ENCODE measurements at regions not wholly inside any gene's neighbourhood (a gene's known extent, or its start where the extent isn't known, plus 50 kb on each side); places are given as distances from the start of the nearest gene placed in this dataset.

DNA sequence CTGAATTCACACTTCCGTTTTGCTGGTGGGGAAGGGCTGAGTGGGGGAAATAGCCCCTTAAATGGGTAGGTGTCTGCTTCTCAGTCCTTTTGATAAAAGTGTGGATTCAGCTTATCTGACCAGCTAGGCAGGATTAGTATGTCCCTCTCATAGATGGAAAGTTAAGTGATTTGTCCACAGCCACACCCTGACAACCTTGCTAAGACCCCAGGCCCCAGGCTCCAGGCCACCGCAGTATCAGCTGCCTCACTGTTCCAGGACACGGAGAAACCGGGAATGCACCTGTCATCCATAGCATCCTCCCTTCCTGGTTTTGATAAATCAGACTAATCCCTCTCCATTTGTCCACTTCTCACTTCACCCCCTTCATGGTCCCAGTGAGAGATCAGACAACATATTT, 197.7 kb downstream of the USP12 start:
- H3K27me3 ChIP-seq (ENCODE audit: control insufficient read depth, insufficient read depth, low read length) = no peaks in the 10 kb centered on the region
- H3K36me3 ChIP-seq (ENCODE audit: control insufficient read depth, low read depth, low read length) = no peaks in the 10 kb centered on the region
- no peaks in the 10 kb centered on the region for H3K4me1 ChIP-seq (ENCODE audit: control insufficient read depth, low read depth, low read length)
- H3K9ac ChIP-seq (ENCODE audit: low read length) = no peak overlapping the region
- H3K27ac ChIP-seq (ENCODE audit: low read length) = no peak overlapping the region
- no peak overlapping the region for H3K4me3 ChIP-seq (ENCODE audit: low read length)
- no peaks in the 10 kb centered on the region for H3K9me3 ChIP-seq (ENCODE audit: control insufficient read depth, low read depth, low read length)

DNA sequence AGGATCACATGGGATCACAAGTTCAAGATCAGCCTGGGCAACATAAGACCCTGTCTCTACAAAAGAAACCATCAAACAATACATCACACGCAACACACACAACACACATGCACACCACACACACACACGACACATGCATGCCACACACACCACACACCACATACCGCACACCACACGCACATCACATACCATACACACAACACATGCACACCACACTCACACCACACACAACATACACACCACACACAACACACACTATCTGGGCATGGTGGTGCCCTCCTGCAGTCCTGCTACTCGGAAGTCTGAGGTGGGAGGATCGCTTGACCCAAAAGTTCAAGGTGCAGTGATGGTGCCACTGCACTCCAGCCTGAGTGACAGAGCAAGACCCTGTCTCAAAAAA, 198.3 kb downstream of the USP12 start:
- H3K4me3 ChIP-seq (ENCODE audit: low read length) = no peak overlapping the region
- H3K27me3 ChIP-seq (ENCODE audit: control insufficient read depth, insufficient read depth, low read length) = no peaks in the 10 kb centered on the region
- H3K9ac ChIP-seq (ENCODE audit: low read length) = no peak overlapping the region
- H3K4me1 ChIP-seq (ENCODE audit: control insufficient read depth, low read depth, low read length) = no peaks in the 10 kb centered on the region
- no peak overlapping the region for H3K27ac ChIP-seq (ENCODE audit: low read length)
- no peaks in the 10 kb centered on the region for H3K9me3 ChIP-seq (ENCODE audit: control insufficient read depth, low read depth, low read length)
- no peaks in the 10 kb centered on the region for H3K36me3 ChIP-seq (ENCODE audit: control insufficient read depth, low read depth, low read length)

- Histone ChIP-seq H3K27ac (ENCODE audit: low read length) (no peak overlapping the region), H3K4me1 (ENCODE audit: control insufficient read depth, low read depth, low read length) (peaks cover 5% of the 10 kb centered on the region)
These were observed 199.4 kb downstream of the USP12 start for GRCh38 chr13:26971990-26972887.

GRCh38 chr13:26968431-26969341, 202.9 kb downstream of the USP12 start:
- Histone ChIP-seq H3K36me3 (ENCODE audit: control insufficient read depth, low read depth, low read length) (no peaks in the 10 kb centered on the region), H3K27me3 (ENCODE audit: control insufficient read depth, insufficient read depth, low read length) (no peaks in the 10 kb centered on the region)

More at GRCh38 chr13:26971990-26972887, 199.4 kb downstream of the USP12 start:
- Histone ChIP-seq H3K9ac (ENCODE audit: low read length) (no peak overlapping the region), H3K27me3 (ENCODE audit: control insufficient read depth, insufficient read depth, low read length) (no peaks in the 10 kb centered on the region), H3K4me3 (ENCODE audit: low read length) (no peak overlapping the region), H3K9me3 (ENCODE audit: control insufficient read depth, low read depth, low read length) (no peaks in the 10 kb centered on the region), H3K36me3 (ENCODE audit: control insufficient read depth, low read depth, low read length) (no peaks in the 10 kb centered on the region)

DNA sequence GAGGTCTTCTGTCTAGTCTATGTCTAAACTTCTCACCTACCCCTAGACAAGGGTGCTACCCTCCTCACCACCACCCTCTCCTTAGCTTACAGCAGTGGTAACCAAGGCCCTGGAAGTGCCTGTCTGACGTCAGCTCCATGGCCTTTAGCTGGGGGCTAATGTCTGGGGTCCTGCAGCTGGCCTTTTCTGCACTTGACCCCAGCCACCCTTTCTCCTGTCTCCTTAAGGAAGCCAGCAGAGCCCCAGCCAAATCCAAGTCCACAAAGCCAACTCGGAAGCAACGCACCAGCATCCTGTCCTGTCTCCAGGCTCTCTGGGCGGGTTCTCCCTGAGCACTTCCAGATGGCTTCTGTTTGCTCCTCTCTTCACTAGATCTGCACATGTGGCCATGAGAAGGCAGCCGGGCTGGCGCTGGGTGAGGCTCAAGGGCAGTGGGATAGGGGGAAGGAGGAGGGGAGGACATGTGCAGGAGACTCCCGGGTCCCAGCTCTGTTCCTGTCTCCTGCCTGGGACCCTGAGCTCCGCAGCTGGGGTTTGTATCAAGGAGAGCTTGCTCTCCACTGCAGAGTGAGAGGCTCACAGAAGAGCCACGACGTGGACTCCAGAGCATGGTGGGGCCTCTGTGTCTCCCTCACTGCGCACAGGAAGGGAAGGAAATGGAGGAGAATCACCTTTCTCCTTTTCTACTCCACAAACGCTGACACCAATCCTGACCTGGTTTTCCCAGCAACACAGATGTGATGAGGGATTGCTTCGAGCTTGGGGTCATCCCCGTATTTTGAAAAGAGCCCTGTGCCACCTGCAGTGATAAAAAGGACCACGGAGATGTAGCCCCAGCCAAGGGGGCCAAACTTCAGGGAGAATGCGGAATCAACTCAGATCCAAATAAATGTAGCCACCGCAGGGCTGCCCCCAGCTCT, 204.2 kb downstream of the USP12 start:
- H3K9me3 ChIP-seq (ENCODE audit: control insufficient read depth, low read depth, low read length) = no peaks in the 10 kb centered on the region
- no peak overlapping the region for H3K4me3 ChIP-seq (ENCODE audit: low read length)
- no peaks in the 10 kb centered on the region for H3K27me3 ChIP-seq (ENCODE audit: control insufficient read depth, insufficient read depth, low read length)
- no peaks in the 10 kb centered on the region for H3K36me3 ChIP-seq (ENCODE audit: control insufficient read depth, low read depth, low read length)
- peaks cover 8% of the 10 kb centered on the region for H3K4me1 ChIP-seq (ENCODE audit: control insufficient read depth, low read depth, low read length)
- H3K27ac ChIP-seq (ENCODE audit: low read length) = no peak overlapping the region
- no peak overlapping the region for H3K9ac ChIP-seq (ENCODE audit: low read length)

More at GRCh38 chr13:26968431-26969341, 202.9 kb downstream of the USP12 start:
- no peak overlapping the region for H3K4me3 ChIP-seq (ENCODE audit: low read length)
- H3K4me1 ChIP-seq (ENCODE audit: control insufficient read depth, low read depth, low read length) = peaks cover 8% of the 10 kb centered on the region
- no peaks in the 10 kb centered on the region for H3K9me3 ChIP-seq (ENCODE audit: control insufficient read depth, low read depth, low read length)
- no peak overlapping the region for H3K9ac ChIP-seq (ENCODE audit: low read length)
- H3K27ac ChIP-seq (ENCODE audit: low read length) = no peak overlapping the region

- H3K4me3 ChIP-seq (ENCODE audit: low read length) = no peak overlapping the region
- H3K27ac ChIP-seq (ENCODE audit: low read length) = no peak overlapping the region
- no peak overlapping the region for H3K9ac ChIP-seq (ENCODE audit: low read length)
- no peaks in the 10 kb centered on the region for H3K27me3 ChIP-seq (ENCODE audit: control insufficient read depth, insufficient read depth, low read length)
- H3K36me3 ChIP-seq (ENCODE audit: control insufficient read depth, low read depth, low read length) = no peaks in the 10 kb centered on the region
- no peaks in the 10 kb centered on the region for H3K9me3 ChIP-seq (ENCODE audit: control insufficient read depth, low read depth, low read length)
- H3K4me1 ChIP-seq (ENCODE audit: control insufficient read depth, low read depth, low read length) = peaks cover 8% of the 10 kb centered on the region
These were observed 204.9 kb downstream of the USP12 start for GRCh38 chr13:26966701-26967080.

GRCh38 chr13:26965952-26966700, 205.5 kb downstream of the USP12 start:
- H3K27ac ChIP-seq (ENCODE audit: low read length) = no peak overlapping the region
- H3K27me3 ChIP-seq (ENCODE audit: control insufficient read depth, insufficient read depth, low read length) = no peaks in the 10 kb centered on the region
- H3K4me3 ChIP-seq (ENCODE audit: low read length) = no peak overlapping the region
- H3K36me3 ChIP-seq (ENCODE audit: control insufficient read depth, low read depth, low read length) = no peaks in the 10 kb centered on the region
- H3K9ac ChIP-seq (ENCODE audit: low read length) = no peak overlapping the region
- H3K4me1 ChIP-seq (ENCODE audit: control insufficient read depth, low read depth, low read length) = peaks cover 8% of the 10 kb centered on the region
- no peaks in the 10 kb centered on the region for H3K9me3 ChIP-seq (ENCODE audit: control insufficient read depth, low read depth, low read length)

GRCh38 chr13:26964278-26965250, 204.0 kb upstream of the GPR12 start:
- no peak overlapping the region for H3K4me3 ChIP-seq (ENCODE audit: low read length)
- peaks cover 8% of the 10 kb centered on the region for H3K4me1 ChIP-seq (ENCODE audit: control insufficient read depth, low read depth, low read length)
- no peaks in the 10 kb centered on the region for H3K36me3 ChIP-seq (ENCODE audit: control insufficient read depth, low read depth, low read length)
- no peaks in the 10 kb centered on the region for H3K27me3 ChIP-seq (ENCODE audit: control insufficient read depth, insufficient read depth, low read length)
- H3K9ac ChIP-seq (ENCODE audit: low read length) = no peak overlapping the region
- H3K9me3 ChIP-seq (ENCODE audit: control insufficient read depth, low read depth, low read length) = no peaks in the 10 kb centered on the region
- H3K27ac ChIP-seq (ENCODE audit: low read length) = no peak overlapping the region

DNA sequence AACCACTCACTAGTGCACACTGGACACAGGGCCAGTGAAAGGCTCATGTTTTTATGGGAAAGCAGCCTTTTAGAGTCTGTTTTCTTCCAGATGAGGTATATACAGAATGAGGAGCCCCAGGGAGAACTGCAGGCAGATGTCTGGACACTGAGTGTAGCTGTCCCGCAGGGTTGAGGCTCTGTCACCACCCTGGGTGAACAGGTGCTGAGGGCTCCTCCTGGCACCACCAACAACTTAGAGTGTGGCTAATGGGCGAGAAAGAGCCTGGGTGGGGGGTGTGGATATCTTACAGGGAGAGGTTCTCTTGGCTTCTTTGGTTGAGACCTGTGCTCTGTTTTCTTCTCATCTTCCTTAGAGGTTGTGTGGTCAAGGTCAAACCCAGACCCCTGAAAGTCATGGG, 202.1 kb upstream of the GPR12 start:
- H3K27me3 ChIP-seq (ENCODE audit: control insufficient read depth, insufficient read depth, low read length) = no peaks in the 10 kb centered on the region
- no peak overlapping the region for H3K4me3 ChIP-seq (ENCODE audit: low read length)
- no peaks in the 10 kb centered on the region for H3K9me3 ChIP-seq (ENCODE audit: control insufficient read depth, low read depth, low read length)
- no peak overlapping the region for H3K27ac ChIP-seq (ENCODE audit: low read length)
- H3K9ac ChIP-seq (ENCODE audit: low read length) = no peak overlapping the region
- no peaks in the 10 kb centered on the region for H3K36me3 ChIP-seq (ENCODE audit: control insufficient read depth, low read depth, low read length)
- H3K4me1 ChIP-seq (ENCODE audit: control insufficient read depth, low read depth, low read length) = peaks cover 4% of the 10 kb centered on the region
